GM20000 (cell line): ENCODE measurements at regions not wholly inside any gene's neighbourhood (a gene's known extent, or its start where the extent isn't known, plus 50 kb on each side); places are given as distances from the start of the nearest gene placed in this dataset.

ENCODE experiments used
- DNase-seq: peaks from one replicate; pipeline ENCODE4 v3.0.0; 2012; ENCODE audit warnings: low spot score
- TF ChIP-seq, protein P1 (sequence below): IDR thresholded peaks from 2 replicates; pipeline ENCODE4 v1.5.1; 2012; ENCODE audit warnings: mild to moderate bottlenecking, control low read depth; ENCODE audit errors: extremely low read depth, missing control alignments

DNA sequence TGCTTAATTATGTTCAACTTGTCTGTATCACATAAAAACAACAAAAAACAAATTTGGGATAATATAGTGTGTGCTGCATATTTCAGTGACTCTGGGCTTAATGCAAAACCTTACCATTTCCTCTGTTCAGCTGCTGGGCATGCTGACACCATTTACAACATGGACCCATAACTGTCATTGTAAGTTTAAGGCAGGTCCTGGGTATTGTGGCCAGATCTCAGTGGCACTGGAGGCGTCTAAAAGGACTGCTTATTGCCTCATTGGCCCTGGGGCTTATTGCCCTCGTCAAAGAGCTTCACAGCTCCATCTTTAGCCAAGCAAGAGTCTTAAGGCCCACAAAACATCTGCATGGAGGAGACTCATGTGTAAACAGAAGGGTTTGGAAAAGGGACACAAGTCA lies 390.2 kb downstream of the NR2F2 start:
- DNase-seq = no peak
- TF ChIP-seq, protein P1, sequence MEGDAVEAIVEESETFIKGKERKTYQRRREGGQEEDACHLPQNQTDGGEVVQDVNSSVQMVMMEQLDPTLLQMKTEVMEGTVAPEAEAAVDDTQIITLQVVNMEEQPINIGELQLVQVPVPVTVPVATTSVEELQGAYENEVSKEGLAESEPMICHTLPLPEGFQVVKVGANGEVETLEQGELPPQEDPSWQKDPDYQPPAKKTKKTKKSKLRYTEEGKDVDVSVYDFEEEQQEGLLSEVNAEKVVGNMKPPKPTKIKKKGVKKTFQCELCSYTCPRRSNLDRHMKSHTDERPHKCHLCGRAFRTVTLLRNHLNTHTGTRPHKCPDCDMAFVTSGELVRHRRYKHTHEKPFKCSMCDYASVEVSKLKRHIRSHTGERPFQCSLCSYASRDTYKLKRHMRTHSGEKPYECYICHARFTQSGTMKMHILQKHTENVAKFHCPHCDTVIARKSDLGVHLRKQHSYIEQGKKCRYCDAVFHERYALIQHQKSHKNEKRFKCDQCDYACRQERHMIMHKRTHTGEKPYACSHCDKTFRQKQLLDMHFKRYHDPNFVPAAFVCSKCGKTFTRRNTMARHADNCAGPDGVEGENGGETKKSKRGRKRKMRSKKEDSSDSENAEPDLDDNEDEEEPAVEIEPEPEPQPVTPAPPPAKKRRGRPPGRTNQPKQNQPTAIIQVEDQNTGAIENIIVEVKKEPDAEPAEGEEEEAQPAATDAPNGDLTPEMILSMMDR = no peak

DNA sequence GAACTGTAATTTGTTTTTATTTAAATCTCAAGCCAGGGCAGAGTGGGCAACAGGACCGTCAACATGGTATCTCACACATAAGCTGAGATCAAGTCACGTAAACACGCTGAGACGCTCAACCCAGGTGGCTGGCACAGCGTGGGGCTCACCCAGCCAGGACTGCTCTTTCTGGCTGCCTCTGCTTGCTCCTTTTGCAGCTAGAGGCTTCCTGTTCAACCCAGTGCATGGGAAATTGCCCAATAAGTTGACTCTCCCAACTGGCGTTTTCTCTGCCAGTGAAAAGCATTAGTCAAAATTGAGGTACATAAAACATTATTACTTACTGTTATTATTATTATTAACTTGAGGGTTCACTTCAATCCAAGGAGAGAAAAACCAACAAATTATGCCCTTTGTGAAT lies 398.1 kb downstream of the NR2F2 start:
- DNase-seq = no peak
- TF ChIP-seq, protein P1 = no peak

DNA sequence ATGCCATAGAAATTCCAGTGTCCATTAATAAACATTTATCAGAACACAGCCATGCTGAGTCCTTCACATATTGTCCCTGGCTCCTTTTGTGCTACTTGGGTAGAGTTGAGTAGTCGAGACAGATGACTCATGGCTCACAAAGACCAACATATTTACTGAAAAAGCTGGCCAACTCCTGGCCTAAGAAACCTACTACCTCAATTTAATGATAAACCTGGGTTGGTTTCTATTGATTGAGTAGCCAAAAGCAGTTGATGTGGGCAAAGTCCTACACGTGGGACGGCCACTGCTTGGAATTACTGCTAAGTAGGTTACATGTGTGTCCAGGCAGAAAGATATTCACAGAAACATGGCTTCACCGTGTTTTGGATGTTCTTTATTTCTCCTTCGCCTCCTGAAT lies 402.2 kb downstream of the NR2F2 start:
- TF ChIP-seq, protein P1 = no peak
- DNase-seq = no peak

GRCh38 chr15:96733721-96734120 lies 403.2 kb downstream of the NR2F2 start:
- TF ChIP-seq, protein P1 = no peak
- DNase-seq = no peak

- DNase-seq = no peak
- TF ChIP-seq, protein P1 = no peak
Observed at GRCh38 chr15:96735632-96736240, 405.2 kb downstream of the NR2F2 start.

GRCh38 chr15:96736384-96736783 lies 405.9 kb downstream of the NR2F2 start:
- DNase-seq = no peak
- TF ChIP-seq, protein P1 = no peak

DNA sequence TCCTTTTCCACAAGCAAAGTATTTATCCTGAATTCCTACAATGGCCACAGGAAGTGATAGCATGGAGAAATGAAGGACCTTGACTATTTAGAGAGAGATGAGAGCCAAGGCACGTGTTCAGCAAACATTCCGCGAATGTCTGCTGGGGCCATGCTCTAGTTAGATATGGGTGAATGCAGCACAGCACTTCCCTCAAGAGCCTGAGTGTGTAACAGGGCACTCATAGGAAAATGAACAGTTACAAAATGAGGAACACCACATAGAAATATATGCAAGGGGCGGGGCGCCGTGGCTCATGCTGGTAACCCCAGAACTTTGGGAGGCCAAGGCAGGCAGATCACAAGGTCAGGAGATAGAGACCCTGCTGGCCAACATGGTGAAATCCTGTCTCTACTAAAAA lies 406.9 kb downstream of the NR2F2 start:
- TF ChIP-seq, protein P1 = no peak
- DNase-seq = no peak
